GM18870 (cell line): ENCODE measurements at regions not wholly inside any gene's neighbourhood (a gene's known extent, or its start where the extent isn't known, plus 50 kb on each side); places are given as distances from the start of the nearest gene placed in this dataset.

Source experiments
- ATAC-seq: cut with Tn5 transposase; IDR thresholded peaks from one replicate; pipeline ENCODE4 v1.9.1; 2021; ENCODE audit warnings: moderate library complexity; ENCODE audit not compliant: unreplicated experiment

GRCh38 chr9:108473209-108474112, 382.3 kb downstream of the ACTL7B start:
- ATAC-seq = no peak

GRCh38 chr9:108469654-108470053, 386.1 kb downstream of the ACTL7B start:
- no peak for ATAC-seq

- ATAC-seq = peak; percentile 64
Measured at GRCh38 chr9:108468364-108468763, 387.4 kb downstream of the ACTL7B start.

DNA sequence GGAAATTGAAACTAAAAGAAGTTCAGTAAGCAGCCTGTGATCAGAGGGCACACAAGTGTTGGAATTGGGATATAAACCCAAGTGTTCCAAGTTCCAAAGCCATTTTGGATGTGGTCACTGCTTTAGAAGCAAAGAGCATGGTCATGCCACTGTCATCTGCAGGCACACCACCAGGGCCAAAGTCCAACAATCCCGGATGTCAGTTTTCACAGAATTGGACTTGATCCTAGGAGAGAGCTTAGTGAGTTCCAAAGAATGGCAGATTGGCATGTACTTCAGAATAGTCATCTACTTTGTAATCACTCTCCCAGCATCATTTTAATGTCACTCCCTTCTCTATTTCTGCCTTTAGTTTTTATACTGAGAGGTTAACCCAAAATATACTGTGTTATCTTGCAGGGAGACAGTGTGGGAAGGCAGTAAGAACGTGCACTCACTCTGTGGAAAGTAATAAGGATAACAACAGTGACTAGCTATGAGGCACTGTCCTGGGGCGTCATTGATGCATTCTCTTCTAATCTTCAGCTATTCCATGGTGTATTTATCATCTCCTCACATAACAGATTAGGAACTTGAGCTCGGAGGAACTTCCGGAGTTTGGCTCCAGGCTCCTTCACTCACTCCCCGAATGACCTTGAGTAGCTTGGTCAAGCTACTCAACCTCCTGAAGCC, 388.0 kb downstream of the ACTL7B start:
- no peak for ATAC-seq

DNA sequence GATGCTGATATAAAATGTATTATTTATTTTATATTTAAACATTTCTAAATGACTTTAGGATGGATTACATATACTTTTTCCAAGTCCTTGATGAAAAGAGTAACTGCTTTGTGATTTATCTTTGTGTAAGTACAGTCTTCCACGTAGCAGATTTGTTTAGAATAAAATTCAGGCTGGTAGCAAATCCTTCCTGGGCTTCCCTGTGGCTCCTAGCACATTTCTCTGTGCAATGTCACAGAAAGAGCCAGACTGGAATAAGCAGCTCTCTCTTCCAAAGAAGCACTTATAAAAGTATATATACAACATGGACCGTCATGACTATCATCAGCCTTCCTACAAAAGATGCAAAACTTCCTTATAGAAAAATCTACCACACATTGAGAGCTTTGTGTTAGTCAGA, 388.6 kb downstream of the ACTL7B start:
- ATAC-seq = no peak

- ATAC-seq = no peak
Measured at GRCh38 chr9:108466304-108466703, 389.5 kb downstream of the ACTL7B start.

GRCh38 chr9:108463932-108464606, 391.7 kb downstream of the ACTL7B start:
- no peak for ATAC-seq

GRCh38 chr9:108456903-108457302, 398.9 kb downstream of the ACTL7B start:
- ATAC-seq = no peak

DNA sequence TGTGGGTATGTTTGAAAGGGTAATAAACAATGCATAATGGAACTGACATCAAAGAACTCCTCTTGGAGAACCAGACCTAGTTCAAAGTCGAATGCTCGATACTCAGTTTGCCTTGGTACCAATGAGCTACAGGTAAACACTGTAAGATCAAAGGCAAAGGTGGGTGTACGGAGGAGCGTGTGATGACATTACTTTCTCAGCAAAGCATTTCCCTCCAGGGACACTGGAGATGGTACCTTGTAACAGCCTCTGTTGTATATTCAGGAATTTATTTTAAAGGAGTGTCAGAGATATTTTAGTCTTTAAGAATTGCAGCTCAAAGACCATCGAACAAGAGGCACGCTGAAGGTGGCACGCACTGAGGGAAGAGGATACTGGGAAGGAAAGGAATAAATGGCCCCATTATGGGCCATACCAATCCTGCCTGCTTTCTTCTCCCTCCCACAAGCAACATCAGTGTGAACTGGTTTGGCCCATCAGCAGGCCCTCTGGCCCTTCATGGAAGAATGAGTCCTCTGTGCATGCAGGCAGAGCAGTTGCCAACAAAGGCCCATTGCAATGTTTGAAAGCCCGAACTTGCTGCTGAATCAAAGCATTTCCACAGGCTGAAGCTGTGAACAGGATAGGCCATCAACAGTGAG, 410.2 kb downstream of the ACTL7B start:
- ATAC-seq = no peak

DNA sequence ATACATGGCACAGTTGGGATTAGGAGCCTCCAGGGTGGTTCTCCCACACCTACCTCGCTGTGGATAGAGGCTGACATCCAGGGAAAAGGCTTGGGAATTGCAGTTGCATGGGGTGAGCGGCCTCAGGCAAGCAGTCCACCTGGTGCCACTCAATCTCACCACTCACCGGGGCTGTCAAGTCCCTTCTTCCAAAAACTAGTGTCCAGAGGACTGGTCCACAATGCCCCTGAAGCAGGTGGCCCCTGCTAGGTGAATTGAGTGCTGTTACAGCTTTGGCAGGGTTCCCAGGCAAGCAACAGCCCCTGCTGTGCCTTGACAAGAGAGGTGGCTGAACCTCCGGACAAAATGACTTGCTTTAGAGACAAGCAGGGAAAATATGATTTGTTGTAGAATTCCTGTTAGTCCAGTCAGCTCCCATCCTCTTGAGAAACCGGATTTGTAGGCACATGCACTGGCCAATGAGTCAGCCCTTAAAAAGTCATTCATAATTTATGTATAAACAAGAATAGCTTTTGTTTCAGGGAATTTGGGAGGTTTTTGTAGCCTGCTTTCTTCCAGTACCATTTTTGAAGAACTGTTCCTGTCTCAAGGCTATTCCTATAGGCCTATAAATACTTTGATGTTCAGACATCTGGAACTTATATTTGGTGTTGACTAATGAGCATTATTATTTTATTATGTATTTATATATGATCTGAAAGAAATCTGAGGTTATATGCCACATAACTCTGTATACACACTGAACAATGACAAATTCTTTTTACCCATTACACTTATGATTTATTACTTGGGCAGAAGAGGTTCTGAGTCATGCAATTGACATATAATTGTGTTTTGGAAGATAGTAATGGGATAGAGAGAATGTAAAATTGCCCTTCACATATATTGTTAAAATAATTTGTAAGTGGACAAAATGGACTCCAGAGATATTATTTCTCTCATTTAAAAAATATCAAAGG, 411.1 kb downstream of the ACTL7B start:
- no peak for ATAC-seq

DNA sequence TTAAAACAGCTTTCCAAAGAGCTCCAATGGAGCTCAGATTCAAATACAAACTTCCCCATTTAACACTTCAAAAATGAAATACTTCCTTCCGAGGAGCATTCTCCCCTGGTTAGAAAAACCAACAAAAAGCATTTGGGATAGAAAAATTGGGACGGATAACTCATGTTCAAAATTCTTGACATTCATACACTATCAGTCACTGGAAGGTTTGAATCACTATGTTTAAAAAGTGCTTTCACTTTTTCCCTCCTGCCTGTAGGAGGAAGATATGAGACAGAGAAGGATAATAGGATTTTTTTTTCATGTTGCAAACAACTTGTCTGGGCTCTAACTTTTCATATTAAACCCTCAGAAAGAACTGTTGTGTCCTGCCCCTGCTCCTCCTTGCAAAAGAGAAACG, 412.0 kb downstream of the ACTL7B start:
- ATAC-seq = no peak

GRCh38 chr9:108443019-108443633, 412.7 kb downstream of the ACTL7B start:
- no peak for ATAC-seq

DNA sequence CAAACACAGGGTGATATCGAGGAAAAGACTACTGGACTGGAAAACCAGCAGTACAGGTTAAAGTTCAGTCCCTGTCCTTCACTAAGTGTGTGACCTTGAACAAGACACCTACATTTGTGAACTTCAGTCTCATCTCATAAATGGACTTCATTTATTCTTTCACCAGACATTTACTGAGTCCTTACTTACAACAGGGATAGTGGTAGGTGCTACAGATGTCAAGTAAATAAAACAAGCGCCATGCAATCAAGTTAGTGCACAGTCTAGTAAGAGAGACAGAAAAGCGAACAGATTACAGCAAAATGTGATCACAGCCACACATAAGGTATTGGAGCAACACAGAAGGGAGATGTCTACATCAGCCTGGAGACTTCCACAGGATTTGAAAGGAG, 413.2 kb downstream of the ACTL7B start:
- ATAC-seq = no peak

- ATAC-seq = no peak
Measured at GRCh38 chr9:108441726-108442125, 414.1 kb downstream of the ACTL7B start.

- ATAC-seq = no peak
Measured at GRCh38 chr9:108441251-108441650, 414.5 kb downstream of the ACTL7B start.

GRCh38 chr9:108439947-108440346, 415.8 kb downstream of the ACTL7B start:
- ATAC-seq = no peak

GRCh38 chr9:108437656-108438055, 418.1 kb downstream of the ACTL7B start:
- no peak for ATAC-seq

DNA sequence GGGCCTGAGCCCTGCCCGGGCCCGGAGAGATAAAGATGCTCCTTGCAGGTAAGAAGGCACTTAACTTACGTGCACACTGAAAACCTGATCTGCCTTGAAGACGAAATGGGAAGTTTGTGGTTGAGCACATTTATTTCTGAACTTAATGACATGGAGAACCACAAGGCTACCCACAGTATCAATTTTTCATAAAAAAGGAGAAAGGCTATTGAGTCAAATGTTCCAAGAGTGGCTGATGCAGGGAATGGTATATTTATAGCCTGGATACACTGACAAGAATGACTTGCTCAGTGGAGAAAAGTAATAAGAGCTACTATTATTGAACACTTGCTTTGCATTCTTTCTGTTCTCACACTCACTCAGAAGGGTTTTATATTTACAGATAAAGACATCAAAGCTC, 419.3 kb downstream of the ACTL7B start:
- no peak for ATAC-seq

- ATAC-seq = no peak
Measured at GRCh38 chr9:108434502-108434901, 421.3 kb downstream of the ACTL7B start.

GRCh38 chr9:108434036-108434435, 421.8 kb downstream of the ACTL7B start:
- ATAC-seq = no peak
